ENCODE measurements at regions not wholly inside any gene's neighbourhood (a gene's known extent, or its start where the extent isn't known, plus 50 kb on each side); places are given as distances from the start of the nearest gene placed in this dataset.

DNA sequence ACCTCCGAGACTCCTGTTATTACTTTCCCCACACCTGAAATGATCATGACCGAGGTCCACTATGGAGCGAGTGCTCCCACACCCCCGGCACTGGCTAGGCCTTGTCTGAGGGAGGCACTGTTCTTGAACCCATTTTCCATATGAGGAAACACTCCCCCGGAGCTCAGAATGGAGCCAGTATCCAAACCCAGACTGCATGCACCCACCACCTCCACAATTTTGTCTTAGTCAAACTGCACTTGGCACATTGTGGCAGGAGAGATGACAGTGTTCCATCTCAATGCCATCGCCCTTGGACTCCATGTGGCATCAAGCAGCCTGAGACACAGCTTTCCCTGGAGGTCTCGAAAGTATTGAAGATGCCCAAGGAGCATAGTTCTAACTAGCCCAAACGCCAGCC is 154.1 kb downstream of the NUP210 start:
- no peak for TF ChIP-seq POLR2AphosphoS5 (IDR thresholded peaks at IDR 0.05; ENCODE audit: low read depth)
- TF ChIP-seq, protein P1, sequence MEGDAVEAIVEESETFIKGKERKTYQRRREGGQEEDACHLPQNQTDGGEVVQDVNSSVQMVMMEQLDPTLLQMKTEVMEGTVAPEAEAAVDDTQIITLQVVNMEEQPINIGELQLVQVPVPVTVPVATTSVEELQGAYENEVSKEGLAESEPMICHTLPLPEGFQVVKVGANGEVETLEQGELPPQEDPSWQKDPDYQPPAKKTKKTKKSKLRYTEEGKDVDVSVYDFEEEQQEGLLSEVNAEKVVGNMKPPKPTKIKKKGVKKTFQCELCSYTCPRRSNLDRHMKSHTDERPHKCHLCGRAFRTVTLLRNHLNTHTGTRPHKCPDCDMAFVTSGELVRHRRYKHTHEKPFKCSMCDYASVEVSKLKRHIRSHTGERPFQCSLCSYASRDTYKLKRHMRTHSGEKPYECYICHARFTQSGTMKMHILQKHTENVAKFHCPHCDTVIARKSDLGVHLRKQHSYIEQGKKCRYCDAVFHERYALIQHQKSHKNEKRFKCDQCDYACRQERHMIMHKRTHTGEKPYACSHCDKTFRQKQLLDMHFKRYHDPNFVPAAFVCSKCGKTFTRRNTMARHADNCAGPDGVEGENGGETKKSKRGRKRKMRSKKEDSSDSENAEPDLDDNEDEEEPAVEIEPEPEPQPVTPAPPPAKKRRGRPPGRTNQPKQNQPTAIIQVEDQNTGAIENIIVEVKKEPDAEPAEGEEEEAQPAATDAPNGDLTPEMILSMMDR (IDR thresholded peaks at IDR 0.05; ENCODE audit: insufficient read depth, low read length): no peak

Measured in HL-60 (cell line).